ENCODE measurements at regions not wholly inside any gene's neighbourhood (a gene's known extent, or its start where the extent isn't known, plus 50 kb on each side); places are given as distances from the start of the nearest gene placed in this dataset.
A peak's percentile ranks its signal among the peaks of the same experiment; 100 is the strongest.

DNA sequence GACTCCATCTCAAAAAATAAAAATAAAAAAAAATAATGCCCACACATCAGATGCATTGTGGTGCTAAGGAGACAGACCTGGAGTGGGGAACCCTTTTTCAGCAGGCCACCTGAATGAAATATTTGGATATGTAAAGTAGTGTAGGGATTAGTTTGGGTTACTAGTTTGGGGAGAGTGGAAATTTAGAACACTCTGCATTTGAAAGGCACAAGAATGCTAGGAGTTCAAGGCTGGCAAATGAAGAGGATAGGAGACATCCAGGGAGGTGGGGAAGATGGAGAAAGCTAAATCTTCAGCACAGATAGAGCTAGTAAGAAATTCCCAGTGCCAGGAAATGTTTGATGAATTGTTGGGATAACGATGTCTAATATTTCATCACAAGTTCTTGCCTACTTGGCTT lies 298.3 kb upstream of the ERCC4 start (continued):
- TF ChIP-seq, protein P1, sequence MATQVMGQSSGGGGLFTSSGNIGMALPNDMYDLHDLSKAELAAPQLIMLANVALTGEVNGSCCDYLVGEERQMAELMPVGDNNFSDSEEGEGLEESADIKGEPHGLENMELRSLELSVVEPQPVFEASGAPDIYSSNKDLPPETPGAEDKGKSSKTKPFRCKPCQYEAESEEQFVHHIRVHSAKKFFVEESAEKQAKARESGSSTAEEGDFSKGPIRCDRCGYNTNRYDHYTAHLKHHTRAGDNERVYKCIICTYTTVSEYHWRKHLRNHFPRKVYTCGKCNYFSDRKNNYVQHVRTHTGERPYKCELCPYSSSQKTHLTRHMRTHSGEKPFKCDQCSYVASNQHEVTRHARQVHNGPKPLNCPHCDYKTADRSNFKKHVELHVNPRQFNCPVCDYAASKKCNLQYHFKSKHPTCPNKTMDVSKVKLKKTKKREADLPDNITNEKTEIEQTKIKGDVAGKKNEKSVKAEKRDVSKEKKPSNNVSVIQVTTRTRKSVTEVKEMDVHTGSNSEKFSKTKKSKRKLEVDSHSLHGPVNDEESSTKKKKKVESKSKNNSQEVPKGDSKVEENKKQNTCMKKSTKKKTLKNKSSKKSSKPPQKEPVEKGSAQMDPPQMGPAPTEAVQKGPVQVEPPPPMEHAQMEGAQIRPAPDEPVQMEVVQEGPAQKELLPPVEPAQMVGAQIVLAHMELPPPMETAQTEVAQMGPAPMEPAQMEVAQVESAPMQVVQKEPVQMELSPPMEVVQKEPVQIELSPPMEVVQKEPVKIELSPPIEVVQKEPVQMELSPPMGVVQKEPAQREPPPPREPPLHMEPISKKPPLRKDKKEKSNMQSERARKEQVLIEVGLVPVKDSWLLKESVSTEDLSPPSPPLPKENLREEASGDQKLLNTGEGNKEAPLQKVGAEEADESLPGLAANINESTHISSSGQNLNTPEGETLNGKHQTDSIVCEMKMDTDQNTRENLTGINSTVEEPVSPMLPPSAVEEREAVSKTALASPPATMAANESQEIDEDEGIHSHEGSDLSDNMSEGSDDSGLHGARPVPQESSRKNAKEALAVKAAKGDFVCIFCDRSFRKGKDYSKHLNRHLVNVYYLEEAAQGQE (IDR thresholded peaks at IDR 0.05; ENCODE audit: low read depth, low read length): no peak
- TF ChIP-seq, protein P2, sequence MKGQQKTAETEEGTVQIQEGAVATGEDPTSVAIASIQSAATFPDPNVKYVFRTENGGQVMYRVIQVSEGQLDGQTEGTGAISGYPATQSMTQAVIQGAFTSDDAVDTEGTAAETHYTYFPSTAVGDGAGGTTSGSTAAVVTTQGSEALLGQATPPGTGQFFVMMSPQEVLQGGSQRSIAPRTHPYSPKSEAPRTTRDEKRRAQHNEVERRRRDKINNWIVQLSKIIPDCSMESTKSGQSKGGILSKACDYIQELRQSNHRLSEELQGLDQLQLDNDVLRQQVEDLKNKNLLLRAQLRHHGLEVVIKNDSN (IDR thresholded peaks at IDR 0.05; ENCODE audit: borderline replicate concordance, extremely low read length, insufficient read depth, low read depth, low read length): no peak
- TF ChIP-seq CREB1 (IDR thresholded peaks at IDR 0.05; ENCODE audit: low read depth) (no peak), YY1 (IDR thresholded peaks at IDR 0.05; ENCODE audit: low read depth, low read length) (no peak), PAX8 (IDR thresholded peaks at IDR 0.05) (no peak)

DNA sequence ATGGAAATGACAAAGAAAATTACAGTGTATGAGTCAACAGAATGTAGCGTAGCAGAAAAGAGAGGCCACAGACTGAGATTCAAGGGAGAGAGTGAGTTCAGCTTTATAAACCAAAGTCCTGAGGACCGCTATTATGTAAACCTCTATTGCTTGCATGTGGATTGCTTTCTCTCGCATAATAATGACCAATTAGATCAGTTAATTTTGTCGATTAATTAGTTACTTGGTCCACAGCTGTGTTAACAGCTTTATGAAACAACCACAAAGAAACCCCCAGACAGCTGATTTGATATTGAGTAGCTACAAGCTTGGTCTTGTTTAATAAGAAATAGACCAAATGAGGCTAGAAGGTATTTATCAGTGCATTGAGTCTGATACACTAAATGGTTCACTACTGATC lies 291.8 kb upstream of the ERCC4 start:
- Histone ChIP-seq H4K20me1 (ENCODE audit: control insufficient read depth, insufficient read depth) (no peaks in the 10 kb centered on the region), H3K36me3 (ENCODE audit: control insufficient read depth in 2 of 2, insufficient read depth in 2 of 2, low read length in 1 of 2) (no peaks in the 10 kb centered on the region), H3K27me3 (replicated peaks in 1 of 2; ENCODE audit: control insufficient read depth in 2 of 2, insufficient read depth in 2 of 2, low read length in 1 of 2) (no peaks in the 10 kb centered on the region), H3K9ac (ENCODE audit: control insufficient read depth, insufficient read depth, low read length) (no peak overlapping the region), H2AFZ (ENCODE audit: control insufficient read depth, low read depth, low read length) (no peak overlapping the region), H3K79me2 (ENCODE audit: control insufficient read depth, insufficient read depth, low read length) (no peaks in the 10 kb centered on the region), H3K9me3 (replicated peaks; ENCODE audit: control insufficient read depth, insufficient read depth, low read length) (no peaks in the 10 kb centered on the region), H3K4me1 (ENCODE audit: control insufficient read depth, insufficient read depth, low read length) (no peaks in the 10 kb centered on the region), H3K4me3 (no peak overlapping the region), H3K27ac (ENCODE audit: control insufficient read depth, insufficient read depth) (no peak overlapping the region), H3K4me2 (ENCODE audit: control insufficient read depth, insufficient read depth) (no peak overlapping the region)
- FAIRE-seq: no peak
- DNase-seq (ENCODE audit: low read depth, low spot score): no peak
- in situ Hi-C loops (cut with MboI) (no loop called here), intact Hi-C loops (cut with micrococcal nuclease; ENCODE audit: unreplicated experiment) (no loop called here)
- CTCF ChIA-PET: interaction anchor here (0.9 kb wide), 1 partner anchor 12 kb away, joined by 4 read pairs; no protein-coding TSS in a partner anchor
- TF ChIP-seq POU2F2 (IDR thresholded peaks at IDR 0.05; ENCODE audit: borderline replicate concordance, low read depth, low read length) (no peak), SUZ12 (IDR thresholded peaks at IDR 0.05; ENCODE audit: unreplicated experiment) (no peak), EZH2 (IDR thresholded peaks at IDR 0.05; ENCODE audit: borderline replicate concordance, control insufficient read depth, low read depth, low read length) (no peak), CBFB (IDR thresholded peaks at IDR 0.05; ENCODE audit: low read depth) (no peak), MTA2 (IDR thresholded peaks at IDR 0.05; ENCODE audit: low read depth) (peak; percentile 64; the same call in 1 of the 2 replicates), STAT1 (conservative IDR thresholded peaks at IDR 0.05) (no peak)
- TF ChIP-seq, protein P3, sequence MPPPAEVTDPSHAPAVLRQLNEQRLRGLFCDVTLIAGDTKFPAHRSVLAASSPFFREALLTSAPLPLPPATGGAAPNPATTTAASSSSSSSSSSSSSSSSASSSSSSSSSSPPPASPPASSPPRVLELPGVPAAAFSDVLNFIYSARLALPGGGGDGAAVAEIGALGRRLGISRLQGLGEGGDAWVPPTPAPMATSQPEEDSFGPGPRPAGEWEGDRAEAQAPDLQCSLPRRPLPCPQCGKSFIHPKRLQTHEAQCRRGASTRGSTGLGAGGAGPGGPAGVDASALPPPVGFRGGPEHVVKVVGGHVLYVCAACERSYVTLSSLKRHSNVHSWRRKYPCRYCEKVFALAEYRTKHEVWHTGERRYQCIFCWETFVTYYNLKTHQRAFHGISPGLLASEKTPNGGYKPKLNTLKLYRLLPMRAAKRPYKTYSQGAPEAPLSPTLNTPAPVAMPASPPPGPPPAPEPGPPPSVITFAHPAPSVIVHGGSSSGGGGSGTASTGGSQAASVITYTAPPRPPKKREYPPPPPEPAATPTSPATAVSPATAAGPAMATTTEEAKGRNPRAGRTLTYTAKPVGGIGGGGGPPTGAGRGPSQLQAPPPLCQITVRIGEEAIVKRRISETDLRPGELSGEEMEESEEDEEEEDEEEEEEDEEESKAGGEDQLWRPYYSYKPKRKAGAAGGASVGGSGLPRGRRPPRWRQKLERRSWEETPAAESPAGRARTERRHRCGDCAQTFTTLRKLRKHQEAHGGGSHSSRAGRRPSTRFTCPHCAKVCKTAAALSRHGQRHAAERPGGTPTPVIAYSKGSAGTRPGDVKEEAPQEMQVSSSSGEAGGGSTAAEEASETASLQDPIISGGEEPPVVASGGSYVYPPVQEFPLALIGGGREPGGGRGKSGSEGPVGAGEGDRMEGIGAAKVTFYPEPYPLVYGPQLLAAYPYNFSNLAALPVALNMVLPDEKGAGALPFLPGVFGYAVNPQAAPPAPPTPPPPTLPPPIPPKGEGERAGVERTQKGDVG (CRISPR knock-in tag; IDR thresholded peaks at IDR 0.05): no peak
- TF ChIP-seq, protein P4, sequence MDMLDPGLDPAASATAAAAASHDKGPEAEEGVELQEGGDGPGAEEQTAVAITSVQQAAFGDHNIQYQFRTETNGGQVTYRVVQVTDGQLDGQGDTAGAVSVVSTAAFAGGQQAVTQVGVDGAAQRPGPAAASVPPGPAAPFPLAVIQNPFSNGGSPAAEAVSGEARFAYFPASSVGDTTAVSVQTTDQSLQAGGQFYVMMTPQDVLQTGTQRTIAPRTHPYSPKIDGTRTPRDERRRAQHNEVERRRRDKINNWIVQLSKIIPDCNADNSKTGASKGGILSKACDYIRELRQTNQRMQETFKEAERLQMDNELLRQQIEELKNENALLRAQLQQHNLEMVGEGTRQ (IDR thresholded peaks at IDR 0.05; ENCODE audit: borderline replicate concordance, low read depth, low read length): no peak
- RAD21 ChIA-PET (ENCODE audit: unreplicated experiment): no interaction called here
- no peak for ATAC-seq
- BruUV-seq (replicated peaks): no TSS peak
- SMC1A ChIA-PET (ENCODE audit: uncharacterized antibody, unreplicated experiment): interaction anchor here (1.6 kb wide), 1 partner anchor 38 kb away, joined by 4 read pairs; no protein-coding TSS in a partner anchor
- POLR2A ChIA-PET: no interaction called here
- 29% methylated on average over 4 of the region's 4 CpGs for WGBS (ENCODE audit: insufficient coverage, insufficient replicate concordance, low lambda C conversion rate, missing lambda C conversion rate)
